ENCODE measurements at regions not wholly inside any gene's neighbourhood (a gene's known extent, or its start where the extent isn't known, plus 50 kb on each side); places are given as distances from the start of the nearest gene placed in this dataset.
"Not testable (repeated sequence)": the region's sequence is repeated elsewhere in the genome, so short reads cannot be mapped to it uniquely, and the experiment has no call there.

DNA sequence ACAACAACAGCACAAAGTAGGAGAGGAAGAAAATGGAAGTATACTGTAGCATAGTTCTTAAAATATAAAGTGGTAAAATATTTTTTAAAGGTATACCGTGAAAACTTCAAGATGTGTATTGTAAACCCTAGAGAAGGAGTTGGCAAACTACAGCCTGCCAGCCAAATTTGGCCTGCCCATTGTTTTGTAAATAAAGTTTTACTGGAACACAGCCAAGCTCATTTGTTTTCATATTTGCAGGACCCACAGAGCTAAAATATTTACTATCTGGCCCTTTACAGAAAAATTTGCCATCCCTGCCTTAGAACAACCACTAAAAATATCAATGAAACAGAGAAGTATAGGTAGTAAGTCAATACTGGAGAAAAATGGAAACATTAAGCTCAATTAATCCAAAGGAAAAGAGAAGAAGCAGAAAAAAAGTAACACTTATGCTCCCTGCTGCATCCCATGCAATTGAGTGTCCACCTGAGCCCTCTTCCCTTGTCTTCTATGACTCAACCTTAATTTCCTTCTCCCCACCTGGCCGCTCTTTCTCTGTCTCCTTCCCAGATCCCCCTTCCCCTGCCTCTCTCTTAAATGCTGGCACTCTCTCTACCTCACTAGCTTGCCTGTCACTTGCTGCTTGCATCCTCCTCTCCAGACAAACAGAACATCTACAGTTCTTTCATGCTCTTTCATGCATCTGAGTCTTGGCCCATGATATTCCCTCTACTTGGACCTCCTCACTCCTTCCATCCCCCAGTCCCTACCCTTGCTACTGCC, 50.6 kb upstream of the FER start:
- DNase-seq (ENCODE audit: low read depth) = no peak

DNA sequence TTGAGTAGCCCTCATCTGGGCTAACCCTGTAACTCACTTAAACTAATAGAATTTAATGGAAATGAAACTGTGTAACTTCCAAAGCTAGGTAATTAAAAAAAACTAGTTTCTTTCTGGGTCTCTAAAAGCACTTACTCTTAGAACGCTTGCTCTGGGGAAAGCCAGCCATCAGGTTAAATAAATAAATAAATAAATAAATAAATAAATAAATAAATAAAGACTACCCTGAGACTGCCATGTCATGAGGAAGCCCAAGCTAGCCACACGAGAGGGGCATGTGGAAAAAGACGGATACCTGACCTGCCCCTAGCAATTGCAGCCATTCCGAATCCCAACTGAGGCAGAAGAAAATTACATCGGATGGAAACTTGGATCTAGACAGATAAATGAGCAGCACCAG, 51.3 kb upstream of the FER start:
- no peak for DNase-seq (ENCODE audit: low read depth)

DNA sequence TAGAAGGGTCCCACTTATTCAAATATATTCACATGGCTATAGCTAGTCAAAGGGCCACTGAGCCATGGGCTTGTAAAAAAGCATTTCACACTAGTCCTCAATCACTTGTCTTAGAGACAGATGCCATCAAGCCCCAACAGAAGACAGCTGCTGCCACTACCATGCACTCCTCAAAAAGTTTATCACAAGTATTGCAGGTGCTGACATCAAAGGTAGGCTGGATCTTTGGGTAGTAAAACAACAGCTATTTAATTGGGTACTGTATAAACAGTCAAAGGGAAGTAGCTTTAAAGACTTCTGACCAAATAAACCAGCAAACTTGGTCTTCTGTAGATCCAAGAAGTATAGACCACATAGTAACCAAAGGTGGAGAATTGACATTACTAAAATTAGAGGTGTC, 59.2 kb upstream of the FER start:
- no peak for DNase-seq (ENCODE audit: low read depth)

DNA sequence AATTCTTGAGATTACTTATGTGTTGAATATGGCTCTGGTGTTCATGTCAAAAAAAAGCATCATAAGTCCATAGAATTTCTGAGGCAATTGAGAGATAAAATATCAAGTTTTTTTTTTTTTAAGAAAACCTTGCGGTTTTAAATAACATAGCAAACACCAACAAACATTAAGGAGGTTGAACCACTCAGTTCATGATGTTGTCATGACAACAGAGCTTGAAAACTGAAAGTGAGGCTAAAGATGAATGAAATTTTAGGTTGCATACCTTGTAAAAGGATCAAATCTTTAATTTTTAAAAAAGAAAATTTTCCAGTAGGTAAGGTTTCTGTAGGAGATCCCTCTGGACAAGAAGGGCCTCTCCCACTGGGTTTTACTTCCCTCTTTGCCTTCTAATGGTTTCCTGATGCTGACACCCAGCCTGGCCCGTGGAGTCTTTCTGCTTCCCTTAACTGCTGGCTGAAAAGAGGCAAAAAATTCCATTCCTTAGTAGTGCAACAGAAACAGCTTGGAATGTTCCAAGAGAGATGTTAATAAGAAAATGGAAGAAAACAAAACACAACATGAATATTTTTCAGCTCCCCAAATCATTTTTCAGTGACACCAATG, 60.0 kb upstream of the FER start:
- DNase-seq (ENCODE audit: low read depth) = no peak

DNA sequence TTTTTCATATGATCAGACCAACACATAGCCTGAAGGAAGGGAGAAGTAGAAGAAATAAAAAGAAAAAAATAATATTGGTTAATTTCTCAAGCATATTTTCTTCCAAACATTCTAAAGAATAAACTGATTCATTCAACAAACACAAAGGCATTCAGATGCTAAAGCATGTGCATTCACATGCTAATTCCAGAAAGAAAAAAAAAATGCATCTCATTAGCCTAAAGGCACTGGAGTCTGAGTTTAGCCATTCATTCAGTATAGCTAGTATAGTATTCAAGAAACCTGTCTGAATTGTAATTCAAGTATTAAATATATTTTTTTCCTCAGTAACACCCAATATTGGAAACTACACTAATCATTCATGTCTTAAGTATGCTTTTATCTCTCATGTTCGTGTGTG, 61.0 kb upstream of the FER start:
- DNase-seq (ENCODE audit: low read depth) = no peak

DNA sequence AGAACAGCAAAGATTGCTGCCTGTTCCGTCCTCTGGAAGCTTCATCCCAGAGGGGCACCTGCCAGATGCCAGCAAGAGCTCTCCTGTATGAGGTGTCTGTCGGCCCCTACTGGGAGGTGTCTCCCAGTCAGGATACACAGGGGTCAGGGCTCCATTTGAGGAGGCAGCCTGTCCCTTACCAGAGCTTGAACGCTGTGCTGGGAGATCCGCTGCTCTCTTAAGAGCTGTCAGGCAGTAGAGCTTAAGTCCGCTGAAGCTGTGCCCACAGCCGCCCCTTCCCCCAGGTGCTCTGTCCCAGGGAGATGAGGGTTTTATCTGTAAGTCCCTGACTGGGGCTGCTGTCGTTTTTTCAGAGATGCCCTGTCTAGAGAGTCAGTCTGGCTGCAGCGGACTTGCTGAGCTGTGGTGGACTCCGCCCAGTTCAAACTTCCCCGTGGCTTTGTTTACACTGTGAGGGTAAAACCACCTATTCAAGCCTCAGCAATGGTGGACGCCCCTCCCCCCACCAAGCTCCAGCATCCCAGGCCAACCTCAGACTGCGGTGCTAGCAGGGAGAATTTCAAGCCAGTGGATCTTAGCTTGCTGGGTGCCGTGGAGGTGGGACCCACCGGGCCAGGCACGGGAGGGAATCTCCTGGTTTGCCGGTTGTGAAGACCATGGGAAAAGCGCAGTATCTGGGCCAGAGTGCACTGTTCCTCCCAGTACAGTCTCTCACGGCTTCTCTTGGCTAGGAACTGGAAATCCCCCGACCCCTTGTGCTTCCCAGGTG, 62.1 kb upstream of the FER start:
- not testable (repeated sequence) for DNase-seq (ENCODE audit: low read depth)

DNA sequence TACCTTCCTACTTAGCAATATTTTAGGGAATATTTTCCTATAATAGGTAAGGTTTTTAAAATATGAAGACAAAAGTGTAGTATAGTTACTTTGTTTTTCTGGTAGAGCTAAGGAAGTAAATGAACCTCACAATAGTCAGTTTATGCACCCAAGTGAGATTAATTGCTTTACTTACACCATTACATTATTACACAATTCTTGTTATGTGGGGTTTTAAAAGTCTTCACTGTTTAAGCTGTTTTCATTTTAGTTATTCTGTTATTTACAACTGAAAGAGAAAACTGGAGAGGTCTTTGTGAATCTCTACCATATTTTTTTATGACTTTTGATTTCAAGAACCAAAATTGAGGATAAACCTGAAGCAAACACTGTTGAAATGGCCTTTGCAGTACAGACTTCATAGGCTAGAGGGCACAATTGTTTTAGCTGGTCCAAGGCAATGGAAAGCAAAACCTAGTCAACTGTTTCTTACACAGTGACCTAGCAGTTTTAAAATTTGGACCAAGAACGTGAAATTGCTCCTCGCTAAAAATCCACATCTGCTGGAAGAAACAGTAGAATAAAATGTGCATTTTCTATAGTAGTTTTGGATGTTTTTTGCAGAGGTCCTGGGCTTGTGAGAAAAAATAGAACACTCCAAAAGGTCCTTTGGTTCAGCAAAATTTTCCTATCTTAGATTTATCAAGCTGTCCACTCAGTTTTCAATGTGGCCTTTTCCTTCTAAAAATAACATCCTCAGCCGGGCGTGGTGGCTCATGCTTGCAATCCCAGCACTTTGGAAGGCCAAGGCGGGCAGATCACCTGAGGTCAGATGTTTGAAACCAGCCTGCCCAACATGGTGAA, 66.4 kb upstream of the FER start:
- DNase-seq (ENCODE audit: low read depth) = peak; percentile 2

DNA sequence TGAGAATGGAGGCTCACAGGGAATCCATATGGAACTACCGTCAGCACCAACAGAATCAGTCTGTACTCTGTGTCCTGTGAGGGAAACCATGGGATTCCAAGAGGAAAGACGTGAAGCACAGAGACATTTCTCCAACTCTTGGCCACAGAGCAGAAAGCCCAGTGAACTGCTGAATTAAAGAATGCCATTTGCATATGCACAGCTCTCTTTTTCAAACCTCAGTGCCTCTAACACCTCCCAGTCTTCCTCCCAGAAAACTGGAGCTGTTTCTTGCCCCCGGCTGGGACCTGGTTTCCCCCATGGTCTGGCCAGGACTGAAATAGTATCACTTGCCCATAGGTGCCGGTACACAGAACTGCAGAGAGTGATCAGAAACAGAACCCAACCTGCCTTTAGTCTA, 69.6 kb upstream of the FER start:
- no peak for DNase-seq (ENCODE audit: low read depth)

DNA sequence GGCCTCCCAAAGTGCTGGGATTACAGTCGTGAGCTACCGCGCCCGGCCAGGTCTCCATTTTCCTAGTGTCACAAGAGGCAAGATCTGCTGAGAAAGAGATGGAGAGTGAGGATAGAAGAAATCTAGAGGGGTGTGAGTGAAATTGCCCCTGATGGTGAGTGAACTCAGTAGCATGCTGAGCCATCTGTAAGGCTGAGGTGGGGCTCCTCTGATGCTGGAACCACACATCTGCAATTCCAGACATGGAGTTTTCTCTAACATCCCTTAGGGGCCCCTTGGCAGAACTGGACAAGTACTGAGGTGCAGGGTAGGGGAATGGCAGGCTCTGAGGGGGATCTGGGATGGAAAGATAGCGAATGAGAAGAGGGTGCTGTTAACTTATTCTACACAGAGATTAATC, 72.0 kb upstream of the FER start:
- no peak for DNase-seq (ENCODE audit: low read depth)

DNA sequence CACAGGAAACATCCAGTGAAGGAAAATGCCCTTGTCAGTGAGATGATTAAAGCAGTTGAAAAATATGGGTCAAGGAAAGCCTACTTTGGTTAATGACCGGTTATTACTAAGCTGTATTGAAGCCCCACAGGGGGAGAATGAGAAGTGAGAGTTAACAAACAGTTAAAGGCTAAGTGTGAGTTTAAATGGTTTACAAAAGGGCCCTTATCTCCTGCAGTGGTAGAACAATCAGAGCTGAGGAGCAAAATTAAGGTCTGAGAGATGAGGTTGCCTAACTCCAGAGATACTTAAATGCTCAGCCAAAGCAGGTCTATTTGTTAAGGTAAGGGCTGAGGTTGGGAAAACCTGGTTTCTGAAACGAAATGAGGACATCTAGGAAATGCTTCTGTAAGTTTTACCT, 75.1 kb upstream of the FER start:
- no peak for DNase-seq (ENCODE audit: low read depth)

DNA sequence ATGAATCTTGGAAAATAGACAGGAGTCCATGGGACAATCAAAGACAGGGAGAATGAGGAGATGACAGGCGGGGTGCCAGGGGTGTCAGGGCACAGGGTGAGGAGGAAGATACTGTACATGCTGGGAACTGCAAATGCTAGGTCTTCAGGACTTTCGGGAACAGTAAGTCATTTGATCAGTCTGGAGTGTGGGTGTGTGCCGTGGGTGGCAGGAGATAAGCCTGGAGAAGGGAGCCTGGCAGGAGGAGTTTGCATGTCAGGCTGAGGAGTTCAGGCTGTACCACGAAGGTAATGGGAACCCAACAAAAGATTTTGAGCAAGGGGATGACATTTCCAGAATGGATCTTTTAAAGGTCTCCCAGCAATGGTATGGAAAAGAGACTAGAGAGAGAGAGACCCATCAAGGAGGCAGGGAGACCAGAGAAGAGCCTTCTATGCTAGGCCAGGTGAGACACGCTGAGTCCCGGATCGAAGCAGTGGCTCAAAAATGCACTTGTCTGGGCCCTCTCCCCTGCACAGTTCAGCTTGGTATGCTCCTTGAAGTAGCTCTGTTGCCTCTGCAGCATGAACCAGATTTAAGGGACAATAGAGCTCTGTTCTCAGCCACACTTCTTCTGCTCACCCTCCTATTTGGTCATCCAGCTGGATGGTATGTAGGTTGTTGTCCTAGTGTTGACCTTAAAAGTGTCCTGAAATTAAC, 77.0 kb upstream of the FER start:
- DNase-seq (ENCODE audit: low read depth) = no peak

DNA sequence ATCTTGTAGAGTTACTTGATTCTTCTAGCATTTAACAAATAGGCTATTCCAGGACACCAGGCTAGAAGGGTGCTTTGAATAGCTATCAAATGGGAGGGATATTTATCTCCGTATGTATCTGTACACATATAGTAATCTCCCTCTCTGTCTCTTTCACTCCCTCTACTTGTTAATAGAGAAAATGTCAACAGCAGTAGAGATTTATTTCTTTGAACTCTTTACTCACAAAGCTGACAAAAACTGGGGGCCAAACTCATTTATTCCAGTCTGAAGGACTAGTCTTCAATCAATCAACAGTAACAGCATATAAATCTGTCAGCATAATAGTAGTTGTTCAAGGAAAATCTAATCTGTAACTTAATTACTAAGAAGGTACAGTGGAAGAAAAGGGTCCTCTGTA, 78.2 kb upstream of the FER start:
- DNase-seq (ENCODE audit: low read depth) = no peak

DNA sequence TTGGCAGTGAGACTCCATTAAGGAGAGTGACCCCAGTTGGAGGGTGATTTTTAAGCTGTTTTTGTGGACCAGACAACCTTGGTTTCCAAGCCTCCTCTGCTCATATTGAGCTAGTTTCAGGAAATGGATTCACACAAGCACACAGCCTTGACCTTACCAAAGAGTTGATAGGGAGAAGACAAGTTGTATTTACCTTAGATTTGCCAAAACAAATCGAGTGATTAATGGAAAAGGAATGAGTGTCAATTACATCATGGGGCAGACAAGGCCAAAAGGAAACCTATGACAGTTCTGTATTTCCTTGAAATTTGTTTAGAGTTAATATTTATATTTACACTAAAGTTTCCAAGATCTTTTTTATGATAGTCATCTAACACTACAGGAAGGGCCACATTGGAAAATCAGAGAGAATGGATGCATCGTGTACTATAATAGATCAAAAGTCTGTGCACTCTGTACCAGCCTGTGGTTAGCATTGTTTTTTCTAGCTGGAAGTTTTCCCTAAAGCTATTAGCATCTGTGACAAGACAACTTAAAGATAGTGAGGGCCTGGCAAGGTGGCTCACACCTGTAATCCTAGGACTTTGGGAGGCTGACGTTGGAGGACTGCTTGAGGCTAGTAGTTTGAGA, 86.0 kb upstream of the FER start:
- no peak for DNase-seq (ENCODE audit: low read depth)

DNA sequence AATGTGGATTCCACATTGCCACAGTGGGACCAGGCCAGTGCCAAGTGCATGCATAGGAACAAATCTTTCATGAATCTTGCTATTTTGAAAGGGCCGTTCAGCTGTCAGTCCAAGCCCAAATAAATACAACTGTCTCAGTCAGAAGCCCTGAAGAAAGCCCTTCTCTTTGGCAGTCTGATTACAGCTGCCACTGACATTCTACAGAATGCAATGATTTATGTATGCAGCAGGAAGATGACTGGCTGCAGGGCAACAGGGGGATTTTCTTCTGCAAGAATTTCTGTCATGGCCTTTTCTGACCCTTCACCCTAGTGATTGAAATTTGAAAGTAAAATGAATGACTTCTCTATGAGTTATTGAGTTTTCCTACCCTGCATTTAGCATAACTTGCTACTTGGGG, 86.7 kb upstream of the FER start:
- no peak for DNase-seq (ENCODE audit: low read depth)

DNA sequence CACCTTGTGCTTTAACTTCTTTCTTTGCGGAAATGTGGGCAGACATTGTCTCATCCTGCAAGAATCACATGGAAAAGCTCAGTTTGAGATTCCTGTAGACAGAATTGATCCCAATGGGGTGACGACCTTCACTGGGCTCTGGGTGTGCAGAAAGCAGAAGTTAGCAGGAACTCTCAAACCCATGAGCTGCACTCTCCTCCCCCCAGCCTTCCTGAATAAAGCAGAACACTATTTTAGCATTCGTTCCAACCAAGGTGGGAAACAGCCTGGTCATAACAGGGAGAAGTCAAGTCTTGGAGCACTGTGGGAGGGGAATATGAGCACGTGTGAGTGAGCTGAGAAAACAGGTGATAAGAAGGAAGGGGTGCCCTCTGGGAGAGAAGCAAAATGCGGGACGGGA, 87.4 kb upstream of the FER start:
- no peak for DNase-seq (ENCODE audit: low read depth)

DNA sequence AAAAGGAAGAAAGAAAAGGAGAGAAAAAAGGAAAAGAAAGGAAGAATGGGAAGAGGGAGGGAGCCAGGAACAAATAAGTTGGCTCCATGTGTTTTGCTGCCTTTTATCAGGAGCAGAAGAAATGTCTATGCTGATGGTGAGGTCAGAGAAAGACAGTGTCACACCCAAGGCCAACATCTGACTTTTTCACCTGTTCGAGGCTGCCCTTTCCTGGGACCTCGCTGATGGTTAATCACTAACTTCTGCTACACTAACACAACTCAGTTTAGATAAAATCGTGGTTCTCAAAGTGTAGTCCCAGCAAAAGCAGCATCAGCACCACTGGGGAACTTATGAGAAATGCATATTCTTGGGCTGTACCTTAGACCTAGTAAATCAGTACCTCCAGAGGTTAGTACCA, 88.2 kb upstream of the FER start:
- DNase-seq (ENCODE audit: low read depth) = no peak

DNA sequence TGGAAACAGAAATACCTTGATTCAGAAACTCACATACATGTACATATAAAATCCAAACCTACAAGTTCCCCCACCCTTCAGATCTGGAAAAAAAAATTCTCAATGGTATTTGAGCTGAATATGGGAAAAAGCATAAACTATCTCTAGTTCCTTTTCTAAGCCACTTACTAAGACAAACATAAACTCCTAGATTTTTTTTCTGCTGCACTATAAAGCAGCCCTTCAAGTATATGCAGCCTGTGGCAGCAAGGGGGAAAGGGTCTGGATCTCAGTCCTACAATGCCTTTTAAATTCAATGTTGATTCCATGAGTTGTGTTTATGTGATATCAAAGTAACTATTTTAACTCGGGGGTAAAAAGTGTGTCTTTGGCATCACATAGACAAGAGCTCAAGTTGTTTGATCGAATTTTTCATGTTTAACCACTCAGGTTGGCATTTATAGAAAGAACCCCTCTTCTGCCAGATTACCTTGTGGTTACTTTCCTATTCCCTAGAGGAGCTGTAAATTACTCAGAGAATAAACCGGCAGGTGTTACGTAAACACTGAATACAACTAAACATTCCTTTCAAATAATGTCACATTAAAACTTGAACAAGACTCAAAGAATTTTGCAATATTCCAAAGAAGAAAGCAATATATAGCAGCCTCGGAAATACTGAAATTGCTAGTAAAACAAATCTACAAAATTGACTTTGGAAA, 91.8 kb upstream of the FER start:
- DNase-seq (ENCODE audit: low read depth) = no peak

DNA sequence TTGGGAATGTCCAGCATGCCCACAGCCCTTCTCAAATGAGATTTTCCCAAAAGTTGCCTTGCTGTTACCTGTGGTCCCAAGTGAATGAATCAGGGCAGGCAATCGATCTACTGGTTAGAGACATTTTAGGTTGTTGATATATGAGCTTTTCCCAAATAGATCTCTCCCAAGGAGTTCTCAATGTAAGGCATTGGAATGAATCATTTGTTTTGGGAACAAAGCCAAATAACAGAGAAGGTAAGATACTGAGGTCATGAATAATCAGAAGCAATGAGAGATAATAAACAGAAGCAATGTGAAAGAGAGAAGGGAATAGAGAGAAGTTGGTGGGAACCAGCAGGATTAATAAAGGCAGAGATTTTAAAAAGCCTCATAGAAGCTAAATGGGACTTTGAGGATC, 93.6 kb upstream of the FER start:
- no peak for DNase-seq (ENCODE audit: low read depth)

DNA sequence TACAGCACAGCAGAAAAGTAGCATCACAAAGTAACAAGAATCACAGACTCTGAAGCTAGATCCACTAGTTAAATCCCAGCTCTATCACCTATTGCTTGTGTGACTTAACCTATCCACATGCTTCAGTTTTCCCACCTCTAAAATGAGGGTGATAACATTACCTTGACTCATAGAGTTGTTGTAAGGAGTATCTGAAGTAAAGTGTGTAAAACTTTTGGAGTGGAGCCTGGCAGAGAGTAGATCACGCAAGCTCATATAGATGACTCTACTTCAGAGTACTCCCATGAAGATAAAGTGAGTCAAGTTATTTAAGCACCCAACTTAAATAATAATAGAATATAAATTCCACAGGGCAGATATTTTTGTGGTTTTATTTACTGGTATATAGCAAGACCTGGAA, 94.5 kb upstream of the FER start:
- DNase-seq (ENCODE audit: low read depth) = no peak

DNA sequence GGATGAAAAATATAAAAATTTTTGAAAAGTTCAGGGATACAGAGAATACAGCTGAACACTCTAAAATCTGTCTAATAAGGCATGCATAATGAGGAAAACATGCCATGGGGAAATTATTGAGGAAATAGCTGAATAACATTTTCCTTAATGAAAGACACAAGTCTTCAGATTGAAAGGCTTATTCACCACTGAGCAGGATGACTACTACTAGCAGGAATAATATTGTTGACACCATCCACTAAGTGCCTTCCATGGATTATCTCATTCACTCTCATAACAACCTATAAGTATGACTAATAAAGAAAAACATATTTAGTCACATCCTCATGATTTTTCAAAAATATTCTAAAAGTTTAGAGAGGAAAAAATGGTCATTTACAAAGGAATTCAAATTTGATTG, 96.7 kb upstream of the FER start:
- DNase-seq (ENCODE audit: low read depth) = no peak

DNA sequence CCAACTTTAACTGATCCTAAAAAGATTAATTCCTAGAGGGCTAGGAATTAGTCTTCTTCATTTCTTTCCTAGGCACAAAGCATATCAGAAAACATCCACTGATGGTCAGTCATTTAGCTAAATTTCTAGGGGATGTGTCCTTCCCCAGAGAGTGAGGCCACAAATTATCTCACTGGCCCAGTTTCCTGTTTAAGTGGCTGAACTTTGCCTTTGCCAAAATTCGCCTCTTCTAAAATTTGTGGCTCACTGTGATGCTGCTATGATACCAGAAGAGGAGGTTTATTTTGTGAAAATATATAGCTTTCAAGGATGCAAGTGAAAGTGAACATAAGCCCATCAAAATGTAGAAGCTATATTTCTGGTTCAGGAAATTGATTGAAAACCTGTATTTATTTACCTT, 98.1 kb upstream of the FER start:
- DNase-seq (ENCODE audit: low read depth) = no peak
